ENCODE measurements at regions not wholly inside any gene's neighbourhood (a gene's known extent, or its start where the extent isn't known, plus 50 kb on each side); places are given as distances from the start of the nearest gene placed in this dataset.

- no peak for TF ChIP-seq CTCF (IDR thresholded peaks at IDR 0.05; ENCODE audit: low read depth, low read length, missing control alignments)
- H3K4me3 ChIP-seq (ENCODE audit: low read depth, low read length), result no peak overlapping the region
- in situ Hi-C loops (cut with HindIII; ENCODE audit: low sequenced_read_pairs), result no loop called here
- no peak for DNase-seq (ENCODE audit: low read depth)
Observed at GRCh38 chr3:161744366-161744765, 247.8 kb downstream of the OTOL1 start.

- no peak overlapping the region for H3K4me3 ChIP-seq (ENCODE audit: low read depth, low read length)
- in situ Hi-C loops (cut with HindIII; ENCODE audit: low sequenced_read_pairs), result no loop called here
- no peak for TF ChIP-seq CTCF (IDR thresholded peaks at IDR 0.05; ENCODE audit: low read depth, low read length, missing control alignments)
- no peak for DNase-seq (ENCODE audit: low read depth)
Observed at GRCh38 chr3:161745741-161746140, 249.1 kb downstream of the OTOL1 start.

GRCh38 chr3:161748049-161748448, 251.4 kb downstream of the OTOL1 start:
- in situ Hi-C loops (cut with HindIII; ENCODE audit: low sequenced_read_pairs), result no loop called here
- H3K4me3 ChIP-seq (ENCODE audit: low read depth, low read length), result no peak overlapping the region
- DNase-seq (ENCODE audit: low read depth), result no peak
- TF ChIP-seq CTCF (IDR thresholded peaks at IDR 0.05; ENCODE audit: low read depth, low read length, missing control alignments), result no peak

GRCh38 chr3:161754420-161755053, 257.9 kb downstream of the OTOL1 start:
- in situ Hi-C loops (cut with HindIII; ENCODE audit: low sequenced_read_pairs), result no loop called here
- no peak for DNase-seq (ENCODE audit: low read depth)
- no peak overlapping the region for H3K4me3 ChIP-seq (ENCODE audit: low read depth, low read length)
- no peak for TF ChIP-seq CTCF (IDR thresholded peaks at IDR 0.05; ENCODE audit: low read depth, low read length, missing control alignments)

GRCh38 chr3:161759444-161759843, 262.8 kb downstream of the OTOL1 start:
- in situ Hi-C loops (cut with HindIII; ENCODE audit: low sequenced_read_pairs), result no loop called here
- no peak for TF ChIP-seq CTCF (IDR thresholded peaks at IDR 0.05; ENCODE audit: low read depth, low read length, missing control alignments)
- no peak overlapping the region for H3K4me3 ChIP-seq (ENCODE audit: low read depth, low read length)
- DNase-seq (ENCODE audit: low read depth), result no peak

- no peak overlapping the region for H3K4me3 ChIP-seq (ENCODE audit: low read depth, low read length)
- no peak for TF ChIP-seq CTCF (IDR thresholded peaks at IDR 0.05; ENCODE audit: low read depth, low read length, missing control alignments)
- no peak for DNase-seq (ENCODE audit: low read depth)
- in situ Hi-C loops (cut with HindIII; ENCODE audit: low sequenced_read_pairs), result no loop called here
Observed at GRCh38 chr3:161766331-161766730, 269.7 kb downstream of the OTOL1 start.
